ENCODE measurements at regions not wholly inside any gene's neighbourhood (a gene's known extent, or its start where the extent isn't known, plus 50 kb on each side); places are given as distances from the start of the nearest gene placed in this dataset.

GRCh38 chr10:44674536-44675386 lies 236.4 kb upstream of the TMEM72 start:
- Histone ChIP-seq H3K27me3 (ENCODE audit: control insufficient read depth in 2 of 2, insufficient read depth in 2 of 2, low read length in 2 of 2) (no peaks in the 10 kb centered on the region), H3K4me3 (no peak overlapping the region), H3K9me1 (ENCODE audit: control insufficient read depth, insufficient read depth, low read length) (no peaks in the 10 kb centered on the region), H3K36me3 (ENCODE audit: control insufficient read depth, insufficient read depth, low read length) (no peaks in the 10 kb centered on the region), H3K9ac (ENCODE audit: insufficient read depth in 1 of 2, low read depth in 2 of 2, low read length in 2 of 2) (no peak overlapping the region), H3K9me3 (replicated peaks; ENCODE audit: control insufficient read depth, insufficient read depth, low read depth, low read length) (no peaks in the 10 kb centered on the region), H3K4me1 (replicated peaks in 1 of 2; ENCODE audit: control insufficient read depth in 2 of 2, insufficient read depth in 2 of 2, low read length in 2 of 2) (no peaks in the 10 kb centered on the region), H3K4me2 (ENCODE audit: insufficient read depth, low read length) (no peak overlapping the region), H4K20me1 (replicated peaks; ENCODE audit: control insufficient read depth, insufficient read depth, low read length) (no peaks in the 10 kb centered on the region), H3K27ac (ENCODE audit: extremely low read depth, low read depth, low read length) (no peak overlapping the region), H3K79me2 (ENCODE audit: control insufficient read depth, insufficient read depth, low read length) (no peaks in the 10 kb centered on the region), H2AFZ (ENCODE audit: low read depth, low read length) (no peak overlapping the region)
- POLR2A ChIA-PET: no interaction called here
- TF ChIP-seq RBM15 (IDR thresholded peaks at IDR 0.05; ENCODE audit: insufficient read depth, low read length) (no peak), ILK (tag; IDR thresholded peaks at IDR 0.05; ENCODE audit: borderline replicate concordance, low read depth) (no peak), ZC3H4 (CRISPR knock-in tag; IDR thresholded peaks at IDR 0.05; ENCODE audit: borderline replicate concordance) (no peak), CTCFL (IDR thresholded peaks at IDR 0.05; ENCODE audit: borderline replicate concordance, insufficient read depth, low read depth, low read length, poor library complexity, severe bottlenecking) (no peak)
- in situ Hi-C loops (cut with MboI) (no loop called here), intact Hi-C loops (cut with micrococcal nuclease) (no loop called here)
- BruUV-seq (replicated peaks): no TSS peak
- WGBS (ENCODE audit: insufficient coverage, low coverage, missing lambda C conversion rate): under 1% methylated on average over 6 of the region's 6 CpGs
- ATAC-seq (no peak), FAIRE-seq (no peak), DNase-seq (ENCODE audit: extremely low read depth in 1 of 4, low spot score in 3 of 4) (no peak)
- CTCF ChIA-PET (ENCODE audit: low intra/inter-chr PET ratio): no interaction called here

Measured in K562 (cell line).